ENCODE measurements at regions not wholly inside any gene's neighbourhood (a gene's known extent, or its start where the extent isn't known, plus 50 kb on each side); places are given as distances from the start of the nearest gene placed in this dataset.

GRCh38 chr16:80355335-80355734 is 185.5 kb upstream of the DYNLRB2 start:
- Histone ChIP-seq H2AFZ (ENCODE audit: low read length) (no peak overlapping the region), H3K79me2 (ENCODE audit: low read length) (no peaks in the 10 kb centered on the region), H3K36me3 (ENCODE audit: low read depth, low read length) (no peaks in the 10 kb centered on the region), H3K9me3 (ENCODE audit: low read length) (no peaks in the 10 kb centered on the region), H3K27ac (ENCODE audit: low read length) (no peak overlapping the region), H3K4me2 (ENCODE audit: low read length) (no peak overlapping the region), H3F3A (ENCODE audit: low read length, unreplicated experiment) (no peaks in the 10 kb centered on the region), H3K27me3 (ENCODE audit: low read length) (0 out of 2 replicates have a peak, but pooled peaks cover 9% of the 10 kb centered on the region), H3K9me2 (replicated peaks; ENCODE audit: low read length) (no peaks in the 10 kb centered on the region), H4K20me1 (ENCODE audit: low read length) (no peaks in the 10 kb centered on the region), H3K4me3 (ENCODE audit: low read length) (no peak overlapping the region), H3K9ac (ENCODE audit: low read length) (no peak overlapping the region), H3K4me1 (ENCODE audit: insufficient read depth, low read length) (no peaks in the 10 kb centered on the region)
- intact Hi-C loops (cut with micrococcal nuclease), result no loop called here
- ATAC-seq (no peak), DNase-seq (no peak)
- ChIA-PET POLR2A (ENCODE audit: unreplicated experiment) (no interaction called here), CTCF (no interaction called here)
- no TSS peak for BruUV-seq (replicated peaks)
- TF ChIP-seq CTCF (conservative IDR thresholded peaks at IDR 0.05; ENCODE audit: low read depth, low read length) (no peak), EZH2phosphoT487 (IDR thresholded peaks at IDR 0.05; ENCODE audit: borderline replicate concordance, low read length) (no peak), EZH2 (IDR thresholded peaks at IDR 0.05; ENCODE audit: low read length, unreplicated experiment) (no peak)

DNA sequence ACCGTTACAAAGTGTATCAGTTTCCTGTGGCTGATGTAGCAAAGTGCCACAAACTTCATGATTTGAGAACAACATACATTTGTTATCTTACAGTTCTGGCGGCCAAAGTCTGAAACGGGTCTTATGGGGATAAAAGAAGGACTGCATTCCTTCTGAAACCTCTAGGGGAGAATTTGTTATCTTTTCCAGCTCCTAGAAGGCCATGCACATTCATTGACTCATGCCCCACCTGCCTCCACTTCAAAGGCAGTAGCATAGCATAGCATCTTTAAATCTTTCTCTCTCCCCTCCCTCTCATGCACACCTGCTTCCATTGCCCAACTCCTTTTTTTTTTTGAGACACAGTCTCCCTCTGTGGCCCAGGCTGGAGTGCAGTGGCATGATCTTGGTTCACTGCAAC is 190.7 kb upstream of the DYNLRB2 start:
- Histone ChIP-seq H2AFZ (ENCODE audit: low read length) (no peak overlapping the region), H4K20me1 (ENCODE audit: low read length) (no peaks in the 10 kb centered on the region), H3K9me3 (ENCODE audit: low read length) (no peaks in the 10 kb centered on the region), H3K27me3 (ENCODE audit: low read length) (no peaks in the 10 kb centered on the region), H3K9ac (ENCODE audit: low read length) (no peak overlapping the region), H3K79me2 (ENCODE audit: low read length) (no peaks in the 10 kb centered on the region), H3F3A (ENCODE audit: low read length, unreplicated experiment) (no peaks in the 10 kb centered on the region), H3K4me1 (ENCODE audit: insufficient read depth, low read length) (no peaks in the 10 kb centered on the region), H3K4me2 (ENCODE audit: low read length) (no peak overlapping the region), H3K4me3 (ENCODE audit: low read length) (no peak overlapping the region), H3K27ac (ENCODE audit: low read length) (no peak overlapping the region), H3K36me3 (ENCODE audit: low read depth, low read length) (no peaks in the 10 kb centered on the region), H3K9me2 (replicated peaks; ENCODE audit: low read length) (no peaks in the 10 kb centered on the region)
- ChIA-PET POLR2A (ENCODE audit: unreplicated experiment) (no interaction called here), CTCF (no interaction called here)
- no TSS peak for BruUV-seq (replicated peaks)
- intact Hi-C loops (cut with micrococcal nuclease), result no loop called here
- DNase-seq (no peak), ATAC-seq (no peak)
- TF ChIP-seq CTCF (conservative IDR thresholded peaks at IDR 0.05; ENCODE audit: low read depth, low read length), result no peak
- TF ChIP-seq EZH2phosphoT487 (IDR thresholded peaks at IDR 0.05; ENCODE audit: borderline replicate concordance, low read length), result no peak
- TF ChIP-seq EZH2 (IDR thresholded peaks at IDR 0.05; ENCODE audit: low read length, unreplicated experiment), result no peak

DNA sequence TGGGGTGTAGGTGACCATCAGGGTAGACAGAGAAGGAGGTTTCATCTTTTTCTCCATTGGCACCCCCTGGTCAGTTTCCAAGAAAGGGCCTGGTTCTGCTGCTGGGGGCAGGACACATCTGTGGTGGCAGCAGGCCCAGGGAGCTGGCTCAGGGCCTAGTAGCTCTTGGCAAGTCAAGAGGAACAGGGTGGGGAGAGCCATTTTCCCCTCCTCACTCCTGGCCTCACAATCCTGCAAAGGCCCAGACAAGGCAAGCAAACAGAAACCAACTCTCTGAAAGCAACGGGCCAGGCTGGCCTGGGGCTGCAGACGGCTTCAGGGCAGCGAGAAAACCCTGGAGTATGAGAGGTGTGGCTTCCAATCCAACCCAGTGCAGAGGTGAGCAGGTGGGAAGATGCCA is 192.9 kb upstream of the DYNLRB2 start:
- Histone ChIP-seq H3K9me2 (replicated peaks; ENCODE audit: low read length) (no peaks in the 10 kb centered on the region), H3K9me3 (ENCODE audit: low read length) (no peaks in the 10 kb centered on the region), H3K36me3 (ENCODE audit: low read depth, low read length) (no peaks in the 10 kb centered on the region), H3K79me2 (ENCODE audit: low read length) (no peaks in the 10 kb centered on the region), H3F3A (ENCODE audit: low read length, unreplicated experiment) (no peaks in the 10 kb centered on the region), H3K27me3 (ENCODE audit: low read length) (no peaks in the 10 kb centered on the region), H3K4me3 (ENCODE audit: low read length) (no peak overlapping the region), H3K27ac (ENCODE audit: low read length) (no peak overlapping the region), H3K4me1 (ENCODE audit: insufficient read depth, low read length) (no peaks in the 10 kb centered on the region), H2AFZ (ENCODE audit: low read length) (no peak overlapping the region), H4K20me1 (ENCODE audit: low read length) (no peaks in the 10 kb centered on the region), H3K4me2 (ENCODE audit: low read length) (no peak overlapping the region), H3K9ac (ENCODE audit: low read length) (no peak overlapping the region)
- no peak for TF ChIP-seq EZH2 (IDR thresholded peaks at IDR 0.05; ENCODE audit: low read length, unreplicated experiment)
- no peak for TF ChIP-seq EZH2phosphoT487 (IDR thresholded peaks at IDR 0.05; ENCODE audit: borderline replicate concordance, low read length)
- no peak for TF ChIP-seq CTCF (conservative IDR thresholded peaks at IDR 0.05; ENCODE audit: low read depth, low read length)
- ChIA-PET POLR2A (ENCODE audit: unreplicated experiment) (no interaction called here), CTCF (no interaction called here)
- ATAC-seq, result no peak
- no peak for DNase-seq
- no TSS peak for BruUV-seq (replicated peaks)
- intact Hi-C loops (cut with micrococcal nuclease), result no loop called here

Data from PC-3 (cell line).